ENCODE measurements at regions not wholly inside any gene's neighbourhood (a gene's known extent, or its start where the extent isn't known, plus 50 kb on each side); places are given as distances from the start of the nearest gene placed in this dataset.

DNA sequence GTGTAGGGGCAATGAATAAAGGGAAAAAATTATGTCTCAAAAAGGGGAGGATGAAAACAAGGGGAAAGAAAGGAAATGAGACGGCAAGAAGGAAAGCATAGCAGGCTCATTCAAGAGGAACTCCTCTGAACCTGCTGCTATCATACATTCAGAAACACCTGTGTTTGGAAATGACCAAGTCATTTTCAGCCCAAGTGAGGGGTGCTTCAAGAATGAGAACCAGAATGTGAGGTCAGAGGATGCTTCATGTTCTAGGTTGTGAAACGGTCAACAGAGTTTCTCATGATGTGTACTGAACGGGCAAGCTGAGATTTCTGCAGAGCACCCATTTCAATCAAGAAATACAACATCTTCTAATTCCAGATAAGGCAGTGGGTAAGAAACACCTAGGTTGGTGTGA lies 1367.2 kb upstream of the CELF4 start:
- H3K79me2 ChIP-seq (ENCODE audit: control insufficient read depth, low read length) = no peaks in the 10 kb centered on the region

DNA sequence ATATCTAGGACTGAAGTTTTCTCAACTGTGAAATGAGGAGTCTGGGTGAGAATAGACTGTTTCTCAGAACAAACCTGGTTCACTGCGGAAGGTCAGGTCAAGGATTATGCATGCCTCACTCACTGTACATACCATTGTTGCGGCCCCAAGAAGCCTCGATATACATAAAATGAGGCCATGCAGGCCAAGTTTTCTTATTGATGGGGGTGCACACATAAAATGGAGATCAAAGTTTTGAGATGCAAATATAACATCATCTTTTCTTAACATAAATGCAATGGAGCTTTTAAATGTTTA lies 1366.1 kb upstream of the CELF4 start:
- Histone ChIP-seq H3F3A (ENCODE audit: control insufficient read depth, insufficient read depth) (no peaks in the 10 kb centered on the region), H3K27ac (ENCODE audit: low read depth, low read length) (no peak overlapping the region), H3K79me2 (ENCODE audit: control insufficient read depth, low read length) (no peaks in the 10 kb centered on the region), H3K4me3 (ENCODE audit: low read length) (no peak overlapping the region), H3K4me2 (ENCODE audit: low read length) (no peak overlapping the region), H3K27me3 (ENCODE audit: control insufficient read depth, low read length) (no peaks in the 10 kb centered on the region), H4K20me1 (ENCODE audit: control insufficient read depth, insufficient read depth, low read depth, low read length) (no peaks in the 10 kb centered on the region), H3K9me3 (ENCODE audit: control insufficient read depth, insufficient read depth, low read length) (no peaks in the 10 kb centered on the region), H3K9me2 (replicated peaks; ENCODE audit: control insufficient read depth, low read length) (no peaks in the 10 kb centered on the region), H3K36me3 (ENCODE audit: control insufficient read depth, low read length) (no peaks in the 10 kb centered on the region), H3K4me1 (ENCODE audit: control insufficient read depth, low read length) (no peaks in the 10 kb centered on the region)
- TF ChIP-seq, protein P1, sequence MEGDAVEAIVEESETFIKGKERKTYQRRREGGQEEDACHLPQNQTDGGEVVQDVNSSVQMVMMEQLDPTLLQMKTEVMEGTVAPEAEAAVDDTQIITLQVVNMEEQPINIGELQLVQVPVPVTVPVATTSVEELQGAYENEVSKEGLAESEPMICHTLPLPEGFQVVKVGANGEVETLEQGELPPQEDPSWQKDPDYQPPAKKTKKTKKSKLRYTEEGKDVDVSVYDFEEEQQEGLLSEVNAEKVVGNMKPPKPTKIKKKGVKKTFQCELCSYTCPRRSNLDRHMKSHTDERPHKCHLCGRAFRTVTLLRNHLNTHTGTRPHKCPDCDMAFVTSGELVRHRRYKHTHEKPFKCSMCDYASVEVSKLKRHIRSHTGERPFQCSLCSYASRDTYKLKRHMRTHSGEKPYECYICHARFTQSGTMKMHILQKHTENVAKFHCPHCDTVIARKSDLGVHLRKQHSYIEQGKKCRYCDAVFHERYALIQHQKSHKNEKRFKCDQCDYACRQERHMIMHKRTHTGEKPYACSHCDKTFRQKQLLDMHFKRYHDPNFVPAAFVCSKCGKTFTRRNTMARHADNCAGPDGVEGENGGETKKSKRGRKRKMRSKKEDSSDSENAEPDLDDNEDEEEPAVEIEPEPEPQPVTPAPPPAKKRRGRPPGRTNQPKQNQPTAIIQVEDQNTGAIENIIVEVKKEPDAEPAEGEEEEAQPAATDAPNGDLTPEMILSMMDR (IDR thresholded peaks at IDR 0.05; ENCODE audit: low read depth, low read length, poor library complexity, severe bottlenecking) = no peak
- TF ChIP-seq EZH2phosphoT487 (IDR thresholded peaks at IDR 0.05; ENCODE audit: borderline replicate concordance, low read length) = no peak

More for the DNA sequence above, 1367.2 kb upstream of the CELF4 start:
- Histone ChIP-seq H3K4me2 (ENCODE audit: low read length) (no peak overlapping the region), H3K27me3 (ENCODE audit: control insufficient read depth, low read length) (no peaks in the 10 kb centered on the region), H3K4me3 (ENCODE audit: low read length) (no peak overlapping the region), H3K9me2 (replicated peaks; ENCODE audit: control insufficient read depth, low read length) (no peaks in the 10 kb centered on the region), H3K9me3 (ENCODE audit: control insufficient read depth, insufficient read depth, low read length) (no peaks in the 10 kb centered on the region), H4K20me1 (ENCODE audit: control insufficient read depth, insufficient read depth, low read depth, low read length) (no peaks in the 10 kb centered on the region), H3K4me1 (ENCODE audit: control insufficient read depth, low read length) (no peaks in the 10 kb centered on the region), H3K36me3 (ENCODE audit: control insufficient read depth, low read length) (no peaks in the 10 kb centered on the region), H3K27ac (ENCODE audit: low read depth, low read length) (no peak overlapping the region), H3F3A (ENCODE audit: control insufficient read depth, insufficient read depth) (no peaks in the 10 kb centered on the region)
- TF ChIP-seq EZH2phosphoT487 (IDR thresholded peaks at IDR 0.05; ENCODE audit: borderline replicate concordance, low read length) = no peak
- TF ChIP-seq, protein P1 (IDR thresholded peaks at IDR 0.05; ENCODE audit: low read depth, low read length, poor library complexity, severe bottlenecking) = no peak

DNA sequence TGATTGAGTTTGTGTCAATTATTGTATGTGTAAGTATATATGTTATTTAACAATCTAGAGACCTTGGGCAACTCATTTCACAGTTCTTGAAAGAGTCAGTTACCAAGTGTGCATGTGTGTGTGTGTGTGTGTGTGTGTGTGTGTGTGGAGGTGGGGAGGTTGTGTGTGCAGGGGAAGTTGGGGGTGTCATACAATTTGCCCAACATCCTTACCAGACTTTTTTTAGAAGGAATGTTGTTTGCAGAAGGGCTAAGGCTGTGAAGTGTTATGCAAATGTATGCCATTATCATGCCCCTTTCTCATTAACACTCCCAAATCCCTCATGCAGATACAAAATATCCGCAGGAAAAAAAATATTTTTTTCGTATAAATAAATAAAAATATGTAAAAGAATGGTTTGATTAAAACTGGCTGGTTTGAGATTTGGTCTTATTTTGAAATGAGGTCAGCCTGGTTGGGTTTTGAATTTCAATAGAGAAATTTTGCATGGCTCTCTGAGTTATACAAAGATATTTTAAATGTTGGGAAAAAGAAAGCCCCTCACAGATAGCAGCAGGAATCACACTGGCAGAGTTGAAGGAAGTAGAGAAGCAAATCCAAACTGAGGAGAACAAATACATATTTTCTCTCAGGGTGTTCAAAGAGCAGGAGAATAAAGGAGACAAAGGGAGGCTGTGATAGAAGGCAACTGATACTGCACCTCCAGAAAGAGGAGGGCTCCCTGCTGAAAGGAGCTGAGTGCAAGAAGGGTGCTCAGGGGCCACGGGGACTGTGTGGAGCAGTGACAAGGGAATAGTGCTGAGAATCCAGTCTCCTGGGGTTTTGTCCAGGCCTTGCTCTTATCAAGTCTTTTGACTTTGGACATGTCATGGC lies 1365.5 kb upstream of the CELF4 start:
- H4K20me1 ChIP-seq (ENCODE audit: control insufficient read depth, insufficient read depth, low read depth, low read length) = no peaks in the 10 kb centered on the region
- H3K36me3 ChIP-seq (ENCODE audit: control insufficient read depth, low read length) = no peaks in the 10 kb centered on the region
- no peaks in the 10 kb centered on the region for H3K4me1 ChIP-seq (ENCODE audit: control insufficient read depth, low read length)
- H3K4me2 ChIP-seq (ENCODE audit: low read length) = no peak overlapping the region
- H3K4me3 ChIP-seq (ENCODE audit: low read length) = no peak overlapping the region
- H3F3A ChIP-seq (ENCODE audit: control insufficient read depth, insufficient read depth) = no peaks in the 10 kb centered on the region
- TF ChIP-seq EZH2phosphoT487 (IDR thresholded peaks at IDR 0.05; ENCODE audit: borderline replicate concordance, low read length) = no peak
- TF ChIP-seq, protein P1 (IDR thresholded peaks at IDR 0.05; ENCODE audit: low read depth, low read length, poor library complexity, severe bottlenecking) = no peak
- H3K27ac ChIP-seq (ENCODE audit: low read depth, low read length) = no peak overlapping the region
- H3K27me3 ChIP-seq (ENCODE audit: control insufficient read depth, low read length) = no peaks in the 10 kb centered on the region
- no peaks in the 10 kb centered on the region for H3K9me3 ChIP-seq (ENCODE audit: control insufficient read depth, insufficient read depth, low read length)
- H3K9me2 ChIP-seq (replicated peaks; ENCODE audit: control insufficient read depth, low read length) = no peaks in the 10 kb centered on the region
- H3K79me2 ChIP-seq (ENCODE audit: control insufficient read depth, low read length) = no peaks in the 10 kb centered on the region

Measured in DOHH2 (cell line).